T-helper 17 cell (primary cell): ENCODE measurements at regions not wholly inside any gene's neighbourhood (a gene's known extent, or its start where the extent isn't known, plus 50 kb on each side); places are given as distances from the start of the nearest gene placed in this dataset.

ENCODE experiments used
- ATAC-seq: fragments of 150-1000 bp; cut with Tn5 transposase; 2 replicates; pipeline ENCODE4 v1.10.0; 2021; ENCODE audit warnings: mild to moderate bottlenecking, moderate library complexity
- DNase-seq, 3 donors: peaks; one replicate each; pipeline versions ENCODE4 v3.0.0 to v3.0.0-alpha.2; 2020 to 2021
- H3K9me3 ChIP-seq: one replicate; pipeline ENCODE4 v1.7.0; 2013; ENCODE audit warnings: low read length, mild to moderate bottlenecking; ENCODE audit not compliant: control insufficient read depth, poor library complexity, severe bottlenecking
- H3K27ac Mint-ChIP-seq: one replicate; pipeline ENCODE4 v1.8.0; 2022; ENCODE audit warnings: mild to moderate bottlenecking, moderate library complexity, mixed read lengths
- H3K27me3 Mint-ChIP-seq: one replicate; pipeline ENCODE4 v1.8.0; 2022; ENCODE audit warnings: mixed read lengths
- H3K36me3 Mint-ChIP-seq: one replicate; pipeline ENCODE4 v1.8.0; 2022; ENCODE audit warnings: low read depth, mixed read lengths
- H3K4me1 Mint-ChIP-seq: one replicate; pipeline ENCODE4 v1.8.0; 2022; ENCODE audit warnings: mild to moderate bottlenecking, mixed read lengths
- H3K4me3 Mint-ChIP-seq: one replicate; pipeline ENCODE4 v1.8.0; 2022; ENCODE audit warnings: mild to moderate bottlenecking, moderate library complexity, mixed read lengths

DNA sequence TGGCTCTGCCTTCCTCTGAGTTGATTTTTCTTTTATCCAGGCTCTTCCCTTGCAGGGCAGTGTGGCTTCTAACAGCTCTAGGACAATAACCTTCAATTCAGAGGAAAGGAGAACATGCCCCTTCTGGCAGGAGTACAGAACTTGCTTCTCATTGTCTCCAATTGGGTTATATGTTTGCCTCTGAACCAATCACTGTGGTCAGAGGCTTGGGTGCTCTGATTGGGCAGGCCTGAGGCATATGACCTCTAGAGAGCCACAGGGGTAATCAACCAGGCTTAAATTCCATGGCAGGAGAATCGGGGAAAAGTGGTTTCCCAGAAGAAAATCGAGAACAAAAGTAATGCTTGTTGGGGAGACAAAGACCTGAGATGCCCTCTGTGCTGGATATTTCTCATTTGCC, 240.0 kb downstream of the REEP3 start:
- Mint-ChIP-seq H3K36me3 (no peaks in the 10 kb centered on the region), H3K4me3 (no peak overlapping the region), H3K27me3 (peaks cover 60% of the 10 kb centered on the region), H3K27ac (no peak overlapping the region), H3K4me1 (no peaks in the 10 kb centered on the region)
- no peaks in the 10 kb centered on the region for H3K9me3 ChIP-seq
- ATAC-seq: no peak
- DNase-seq: no peak

- Mint-ChIP-seq H3K4me1 (peaks cover 4% of the 10 kb centered on the region), H3K4me3 (no peak overlapping the region), H3K27ac (no peak overlapping the region), H3K27me3 (peaks cover 65% of the 10 kb centered on the region), H3K36me3 (no peaks in the 10 kb centered on the region)
- H3K9me3 ChIP-seq: no peaks in the 10 kb centered on the region
- DNase-seq: no peak
- ATAC-seq: no peak
Measured at GRCh38 chr10:63763744-63764143, 242.5 kb downstream of the REEP3 start.

- peaks cover 4% of the 10 kb centered on the region for H3K4me1 Mint-ChIP-seq
- ATAC-seq (no peak), DNase-seq (no peak)
- no peaks in the 10 kb centered on the region for H3K9me3 ChIP-seq
- H3K36me3 Mint-ChIP-seq: no peaks in the 10 kb centered on the region
- no peak overlapping the region for H3K27ac Mint-ChIP-seq
- H3K4me3 Mint-ChIP-seq: no peak overlapping the region
- peaks cover 61% of the 10 kb centered on the region for H3K27me3 Mint-ChIP-seq
Measured at GRCh38 chr10:63765126-63765525, 243.9 kb downstream of the REEP3 start.

GRCh38 chr10:63766745-63767137, 245.5 kb downstream of the REEP3 start:
- Mint-ChIP-seq H3K27me3 (peaks cover 51% of the 10 kb centered on the region), H3K4me3 (peak overlapping the region; percentile 39), H3K4me1 (peaks cover 4% of the 10 kb centered on the region), H3K27ac (no peak overlapping the region), H3K36me3 (no peaks in the 10 kb centered on the region)
- H3K9me3 ChIP-seq: no peaks in the 10 kb centered on the region
- no peak for ATAC-seq
- DNase-seq: no peak

- no peaks in the 10 kb centered on the region for H3K36me3 Mint-ChIP-seq
- no peaks in the 10 kb centered on the region for H3K9me3 ChIP-seq
- H3K27ac Mint-ChIP-seq: no peak overlapping the region
- H3K4me1 Mint-ChIP-seq: peaks cover 4% of the 10 kb centered on the region
- peaks cover 46% of the 10 kb centered on the region for H3K27me3 Mint-ChIP-seq
- ATAC-seq: no peak
- DNase-seq: no peak
- H3K4me3 Mint-ChIP-seq: no peak overlapping the region
Measured at GRCh38 chr10:63767138-63767801, 246.1 kb downstream of the REEP3 start.

GRCh38 chr10:63769367-63769766, 248.2 kb downstream of the REEP3 start:
- DNase-seq: no peak
- H3K9me3 ChIP-seq: no peaks in the 10 kb centered on the region
- no peak overlapping the region for H3K27ac Mint-ChIP-seq
- peaks cover 38% of the 10 kb centered on the region for H3K27me3 Mint-ChIP-seq
- peaks cover 4% of the 10 kb centered on the region for H3K4me1 Mint-ChIP-seq
- no peaks in the 10 kb centered on the region for H3K36me3 Mint-ChIP-seq
- no peak for ATAC-seq
- no peak overlapping the region for H3K4me3 Mint-ChIP-seq

GRCh38 chr10:63770523-63770922, 249.3 kb downstream of the REEP3 start:
- peaks cover 32% of the 10 kb centered on the region for H3K27me3 Mint-ChIP-seq
- ATAC-seq: no peak
- DNase-seq: no peak
- no peaks in the 10 kb centered on the region for H3K36me3 Mint-ChIP-seq
- H3K9me3 ChIP-seq: no peaks in the 10 kb centered on the region
- no peak overlapping the region for H3K4me3 Mint-ChIP-seq
- H3K27ac Mint-ChIP-seq: no peak overlapping the region
- H3K4me1 Mint-ChIP-seq: peaks cover 4% of the 10 kb centered on the region

GRCh38 chr10:63772491-63772890, 251.3 kb downstream of the REEP3 start:
- Mint-ChIP-seq H3K27ac (no peak overlapping the region), H3K36me3 (no peaks in the 10 kb centered on the region), H3K27me3 (peaks cover 40% of the 10 kb centered on the region), H3K4me3 (no peak overlapping the region), H3K4me1 (peaks cover 4% of the 10 kb centered on the region)
- DNase-seq (no peak), ATAC-seq (no peak)
- no peaks in the 10 kb centered on the region for H3K9me3 ChIP-seq

DNA sequence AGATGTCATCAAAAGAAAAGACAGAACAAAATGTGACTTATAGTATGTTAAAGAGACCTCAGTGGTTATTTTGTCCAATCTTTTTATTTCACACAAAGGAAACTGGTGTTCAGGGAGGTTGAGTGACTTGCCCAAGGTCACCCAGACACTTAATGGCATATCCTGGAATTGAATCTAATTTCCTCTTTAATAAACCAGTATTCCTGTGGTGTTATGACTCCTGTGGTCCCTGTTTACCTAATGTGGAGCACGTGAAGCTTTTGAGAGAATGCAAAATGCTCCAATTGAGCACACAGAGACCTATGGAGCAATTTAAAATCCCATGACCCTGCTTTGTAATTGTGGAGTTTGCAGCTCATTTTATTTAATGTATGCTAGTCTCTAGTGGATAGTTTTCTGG, 251.9 kb downstream of the REEP3 start:
- H3K36me3 Mint-ChIP-seq: no peaks in the 10 kb centered on the region
- no peak overlapping the region for H3K4me3 Mint-ChIP-seq
- H3K27me3 Mint-ChIP-seq: peaks cover 36% of the 10 kb centered on the region
- no peak overlapping the region for H3K27ac Mint-ChIP-seq
- no peaks in the 10 kb centered on the region for H3K4me1 Mint-ChIP-seq
- no peaks in the 10 kb centered on the region for H3K9me3 ChIP-seq
- ATAC-seq (no peak), DNase-seq (no peak)

DNA sequence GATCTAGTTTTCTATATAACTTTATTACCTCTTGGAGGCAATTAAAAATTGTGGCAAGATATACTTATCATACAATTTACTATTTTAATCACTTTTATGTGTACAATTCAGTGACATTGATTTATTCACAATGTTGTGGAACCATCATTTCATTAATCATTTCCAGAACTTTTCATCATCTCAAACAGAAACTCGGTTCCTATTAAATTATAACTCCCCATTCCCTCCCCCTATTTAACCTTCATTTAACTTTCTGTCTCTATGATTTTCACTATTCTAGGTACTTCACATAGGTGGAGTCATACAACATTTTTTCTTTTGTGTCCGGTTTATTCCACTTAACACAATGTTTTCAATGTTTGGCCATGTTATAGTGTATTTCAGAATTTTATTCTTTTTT, 252.8 kb downstream of the REEP3 start:
- Mint-ChIP-seq H3K27ac (no peak overlapping the region), H3K27me3 (peaks cover 32% of the 10 kb centered on the region), H3K36me3 (peaks cover 2% of the 10 kb centered on the region), H3K4me1 (no peaks in the 10 kb centered on the region), H3K4me3 (no peak overlapping the region)
- DNase-seq: no peak
- ATAC-seq: no peak
- no peaks in the 10 kb centered on the region for H3K9me3 ChIP-seq

- Mint-ChIP-seq H3K36me3 (peaks cover 4% of the 10 kb centered on the region), H3K4me1 (no peaks in the 10 kb centered on the region), H3K27ac (no peak overlapping the region), H3K4me3 (no peak overlapping the region), H3K27me3 (peaks cover 44% of the 10 kb centered on the region)
- DNase-seq: no peak
- H3K9me3 ChIP-seq: no peaks in the 10 kb centered on the region
- ATAC-seq: no peak
Measured at GRCh38 chr10:63780101-63780500, 258.9 kb downstream of the REEP3 start.

- Mint-ChIP-seq H3K4me3 (no peak overlapping the region), H3K36me3 (peaks cover 4% of the 10 kb centered on the region), H3K4me1 (no peaks in the 10 kb centered on the region), H3K27me3 (peaks cover 43% of the 10 kb centered on the region), H3K27ac (no peak overlapping the region)
- no peak for DNase-seq
- no peaks in the 10 kb centered on the region for H3K9me3 ChIP-seq
- ATAC-seq: no peak
Measured at GRCh38 chr10:63781226-63781625, 260.0 kb downstream of the REEP3 start.

DNA sequence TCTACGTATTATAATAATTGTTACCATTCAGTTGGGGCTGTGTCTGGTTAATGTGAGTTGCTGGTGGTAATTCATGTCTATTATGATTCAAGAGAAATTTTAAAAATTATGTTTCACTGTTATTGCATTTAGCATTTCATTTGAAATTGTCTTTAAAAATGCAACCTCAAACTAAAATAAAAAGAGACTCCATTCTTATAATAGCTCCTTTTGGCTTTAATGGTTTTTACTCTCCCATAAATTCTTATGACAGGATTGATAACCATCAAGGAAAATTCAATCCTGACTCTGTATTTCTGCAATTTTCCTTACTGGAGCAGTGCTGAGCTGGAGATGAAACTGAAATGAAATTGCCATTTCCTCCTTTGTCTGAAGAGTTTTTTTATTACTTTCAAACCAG, 262.7 kb downstream of the REEP3 start:
- DNase-seq (no peak), ATAC-seq (no peak)
- no peak overlapping the region for H3K4me3 Mint-ChIP-seq
- no peaks in the 10 kb centered on the region for H3K4me1 Mint-ChIP-seq
- H3K27ac Mint-ChIP-seq: no peak overlapping the region
- H3K9me3 ChIP-seq: no peaks in the 10 kb centered on the region
- H3K27me3 Mint-ChIP-seq: peaks cover 34% of the 10 kb centered on the region
- peaks cover 2% of the 10 kb centered on the region for H3K36me3 Mint-ChIP-seq

GRCh38 chr10:63788152-63788821, 267.1 kb downstream of the REEP3 start:
- H3K4me3 Mint-ChIP-seq: no peak overlapping the region
- H3K27me3 Mint-ChIP-seq: peaks cover 11% of the 10 kb centered on the region
- no peak for DNase-seq
- no peak overlapping the region for H3K27ac Mint-ChIP-seq
- no peaks in the 10 kb centered on the region for H3K36me3 Mint-ChIP-seq
- H3K9me3 ChIP-seq: no peaks in the 10 kb centered on the region
- H3K4me1 Mint-ChIP-seq: no peaks in the 10 kb centered on the region
- ATAC-seq: no peak
